NCI-H524 treated with DMSO at 0.1 percent for 48 hours (cell line): ENCODE measurements at regions not wholly inside any gene's neighbourhood (a gene's known extent, or its start where the extent isn't known, plus 50 kb on each side); places are given as distances from the start of the nearest gene placed in this dataset.

Source experiments
- DNase-seq: peaks from one replicate; lab custom pipeline; 2025; lab: John Stamatoyannopoulos, UW

GRCh38 chr2:41934329-41934958 lies 113.4 kb upstream of the PKDCC start:
- DNase-seq, result no peak

DNA sequence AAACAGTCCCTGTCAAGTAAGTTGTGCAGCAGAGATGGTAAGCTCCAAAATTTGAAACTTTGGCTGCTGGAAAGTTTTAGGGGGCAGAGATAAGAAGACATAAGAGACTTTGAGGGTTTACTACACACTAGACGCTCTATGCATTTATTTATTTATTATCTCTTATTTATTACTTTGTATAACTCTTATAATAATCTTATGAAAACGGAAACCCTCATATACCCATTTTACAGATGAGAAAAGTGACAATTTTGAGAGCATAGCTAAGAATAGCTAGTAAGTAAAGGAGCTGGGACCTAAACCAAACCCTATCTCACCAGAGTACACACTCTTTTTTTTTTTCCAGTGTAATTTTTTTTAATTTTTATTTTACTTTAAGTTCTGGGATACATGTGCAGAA lies 112.8 kb upstream of the PKDCC start:
- no peak for DNase-seq

- no peak for DNase-seq
These were observed 112.0 kb upstream of the PKDCC start for GRCh38 chr2:41935825-41936224.

DNA sequence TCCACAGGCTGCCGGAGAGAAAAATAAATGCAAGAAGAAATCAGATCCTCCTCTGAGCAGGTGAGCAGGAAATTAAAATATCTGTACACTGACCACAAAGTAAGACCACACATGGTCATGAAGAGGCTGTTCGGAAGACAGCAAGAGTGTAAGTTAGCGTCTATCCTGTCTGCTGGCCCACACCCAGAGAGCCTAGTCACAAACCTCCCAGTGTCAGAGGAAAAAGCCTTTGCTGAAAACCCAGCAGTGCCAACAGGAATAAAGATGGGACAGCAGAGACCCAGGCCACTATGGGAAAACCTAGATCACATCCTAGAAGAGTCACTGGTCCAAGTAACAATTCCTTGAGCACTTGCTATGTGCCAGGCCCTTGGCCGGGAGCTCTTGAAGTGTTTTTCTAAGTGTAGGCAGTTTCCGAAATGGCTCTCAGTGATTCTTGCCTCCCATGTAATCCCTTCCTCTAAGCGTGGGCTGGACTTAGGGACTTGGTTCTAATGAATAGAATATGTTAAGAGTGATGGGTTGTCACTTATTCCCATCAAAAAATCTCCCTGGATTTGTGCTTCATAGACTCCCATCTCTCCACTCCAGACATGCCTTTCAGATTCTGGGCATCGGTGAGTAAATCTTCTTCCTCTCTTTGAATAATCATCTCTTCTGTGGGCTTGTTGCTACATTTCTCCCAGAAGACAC lies 110.9 kb upstream of the PKDCC start:
- DNase-seq, result no peak

GRCh38 chr2:41937464-41937906 lies 110.3 kb upstream of the PKDCC start:
- DNase-seq, result no peak

DNA sequence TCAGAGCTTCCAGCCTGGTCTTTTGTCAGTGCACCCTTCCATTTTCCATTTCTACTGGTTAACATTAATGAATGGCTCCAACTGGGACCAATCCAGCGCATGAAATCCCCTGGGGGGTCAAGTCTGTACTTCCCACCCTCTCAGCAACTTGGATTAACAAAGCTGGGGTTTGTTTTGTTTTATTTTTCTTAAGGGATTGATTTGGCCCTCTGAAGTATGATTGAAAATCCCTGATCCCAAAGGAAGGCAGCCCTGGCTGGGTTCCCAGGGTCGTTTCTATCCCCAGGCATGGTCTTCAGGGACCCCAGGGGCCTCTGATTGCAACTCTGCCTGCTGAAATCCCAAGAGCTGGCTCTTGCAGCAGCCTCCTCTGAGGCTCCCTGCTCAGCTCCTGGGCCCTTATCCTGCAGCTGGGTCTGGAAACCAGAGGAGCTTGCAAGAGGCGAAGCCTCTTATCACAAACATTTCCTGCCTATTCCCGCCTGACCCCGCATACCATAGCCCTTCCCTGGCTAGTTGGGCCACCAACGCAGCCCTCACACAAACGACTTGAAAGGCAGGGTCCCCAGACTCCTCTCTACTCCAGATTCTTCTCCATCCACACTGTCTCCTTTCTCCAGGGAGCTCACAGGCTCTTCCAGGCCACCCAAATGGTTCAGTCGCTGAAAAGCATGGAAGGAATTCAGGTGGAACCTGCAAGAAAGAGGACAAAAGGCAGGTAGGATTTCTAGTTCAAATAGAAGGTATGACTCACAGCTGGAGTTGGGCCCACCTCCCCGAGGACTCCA lies 109.7 kb upstream of the PKDCC start:
- no peak for DNase-seq

DNA sequence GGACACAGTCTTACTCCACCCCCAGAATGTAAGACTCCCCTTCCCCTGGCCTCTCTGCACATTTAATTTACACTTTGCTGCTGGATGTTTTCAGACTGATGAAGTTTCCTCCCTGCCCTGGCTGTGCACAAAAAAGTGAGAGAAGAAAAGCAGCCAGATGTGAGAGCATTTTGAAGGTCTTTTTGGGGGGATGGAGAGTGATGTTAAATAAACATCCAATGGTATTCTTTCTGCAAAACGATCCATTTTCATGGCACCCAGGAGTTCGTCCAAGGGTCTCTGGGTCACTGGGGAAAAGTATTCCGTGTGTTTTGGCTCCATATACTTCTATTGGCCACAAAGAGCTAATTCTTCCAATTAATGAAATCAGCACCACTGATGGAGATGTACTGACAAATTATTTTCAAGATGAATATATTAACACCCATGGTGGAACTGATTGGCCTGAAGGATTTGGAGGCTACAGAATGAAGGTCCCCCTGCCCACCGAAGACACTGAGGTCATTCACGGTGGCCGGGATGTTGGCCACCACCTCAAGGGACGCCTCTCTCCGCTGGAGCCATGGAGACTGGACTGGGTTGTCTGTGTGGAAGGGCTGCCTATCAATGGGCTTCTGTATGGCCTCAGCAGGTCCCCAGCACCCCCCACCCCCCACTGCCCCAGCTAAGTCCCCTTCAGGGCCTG lies 107.6 kb upstream of the PKDCC start:
- DNase-seq, result no peak

DNA sequence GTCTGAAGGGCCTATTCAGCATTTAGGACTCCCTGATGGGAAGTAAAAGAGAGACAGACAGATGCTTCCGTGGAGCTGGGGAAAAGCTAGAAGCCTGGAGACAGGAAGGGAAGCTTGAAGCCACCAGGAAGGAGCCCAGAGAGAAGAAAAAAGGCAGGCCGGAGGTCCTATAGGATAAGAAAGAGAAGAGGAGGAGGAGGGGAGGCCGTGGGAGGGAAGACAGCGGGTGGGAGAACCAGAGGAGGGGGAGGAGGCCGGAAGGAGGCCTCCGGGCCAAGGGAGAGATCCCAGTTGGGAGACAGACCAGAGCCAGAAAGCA lies 107.1 kb upstream of the PKDCC start:
- DNase-seq, result no peak

DNA sequence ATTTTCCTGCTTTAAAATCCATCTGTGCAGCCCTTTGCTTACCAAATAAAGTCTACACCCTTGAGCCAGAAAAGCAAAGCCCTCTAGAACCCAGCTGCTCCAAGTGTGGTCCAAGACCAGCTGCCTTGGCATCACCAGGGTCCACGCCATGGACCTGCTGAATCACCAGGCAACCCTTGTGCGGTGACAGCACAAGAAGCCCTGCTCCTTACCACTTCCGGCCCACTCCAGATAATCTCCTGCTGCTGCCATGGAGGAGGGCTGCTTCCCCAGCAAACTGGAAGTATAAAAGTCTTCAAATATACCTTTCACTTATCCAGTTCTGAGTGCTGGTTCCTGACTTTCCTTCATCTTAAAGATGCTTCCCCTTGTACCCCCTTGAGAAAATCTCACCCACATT lies 106.0 kb upstream of the PKDCC start:
- peak; percentile 50 for DNase-seq

DNA sequence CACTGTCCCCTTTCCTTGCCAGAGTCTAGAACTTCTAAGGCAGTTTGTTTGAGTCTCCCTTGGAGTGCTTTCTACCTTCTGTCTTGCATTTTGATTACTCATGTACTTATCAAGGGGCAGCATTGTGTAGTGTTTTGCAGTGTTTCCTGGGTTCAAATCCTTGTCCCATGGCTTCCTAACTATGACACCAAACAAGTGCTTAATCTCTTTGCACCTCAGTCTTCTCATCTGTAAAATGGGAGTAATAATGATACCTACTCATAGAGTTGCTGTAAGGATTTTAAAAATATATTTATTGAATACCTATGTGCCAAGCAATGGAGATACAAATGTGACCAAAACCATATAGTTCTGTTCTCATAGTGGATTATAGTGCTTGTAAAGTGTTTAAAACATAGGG lies 105.5 kb upstream of the PKDCC start:
- no peak for DNase-seq

DNA sequence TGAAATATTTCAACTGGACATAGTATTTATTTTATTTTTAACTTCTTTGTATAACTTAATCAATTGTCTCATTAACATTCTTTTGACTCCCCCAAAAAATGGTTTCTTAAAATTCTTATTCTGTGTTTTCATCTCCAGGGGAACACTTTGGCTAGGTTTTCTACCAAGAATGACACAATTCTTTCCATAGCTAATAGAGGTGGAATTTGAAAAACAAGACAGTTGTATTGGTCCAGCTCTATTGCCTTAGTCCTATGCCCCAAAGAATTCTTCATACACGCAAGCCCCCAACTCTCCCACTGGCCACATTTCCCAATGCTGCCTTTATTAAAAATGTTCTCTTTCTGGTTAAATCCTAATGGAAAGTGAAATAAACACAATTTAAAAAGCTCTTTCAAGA lies 104.7 kb upstream of the PKDCC start:
- no peak for DNase-seq

GRCh38 chr2:41944220-41944880 lies 103.5 kb upstream of the PKDCC start:
- DNase-seq, result no peak

DNA sequence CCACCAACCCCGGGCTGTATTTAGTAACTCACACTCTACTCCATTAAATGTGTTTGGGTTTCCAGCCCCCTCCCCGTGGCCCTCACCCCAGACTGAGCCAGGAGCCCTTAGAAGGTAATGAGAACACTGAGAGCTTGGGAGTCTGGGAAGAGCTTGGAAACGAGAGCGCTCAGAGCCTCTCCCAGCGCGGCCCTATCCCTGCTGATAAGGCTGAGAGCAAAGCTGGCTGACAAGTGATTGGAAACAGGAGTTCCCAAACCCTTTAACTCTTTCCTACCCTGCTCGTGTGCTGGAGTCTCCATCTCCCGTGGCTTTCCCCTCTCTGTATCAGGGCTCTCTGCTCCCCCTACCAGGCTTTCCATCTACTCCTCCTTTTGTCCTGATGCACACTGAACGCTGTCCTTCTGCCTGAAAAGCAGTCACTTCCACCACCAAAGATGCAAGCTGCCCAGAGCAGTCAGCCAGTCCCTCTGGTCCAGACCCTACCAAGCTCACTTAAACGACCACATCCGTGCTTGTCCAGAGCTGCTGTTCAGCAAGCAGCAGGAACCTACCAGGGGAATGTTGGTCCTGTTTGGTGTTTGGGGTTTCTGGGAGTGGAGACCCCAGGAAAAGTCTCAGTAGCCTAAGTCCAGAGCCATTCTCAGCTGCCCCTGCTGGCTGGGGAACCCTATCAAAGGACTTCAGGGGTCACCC lies 100.0 kb upstream of the PKDCC start:
- DNase-seq, result no peak

- no peak for DNase-seq
These were observed 99.4 kb upstream of the PKDCC start for GRCh38 chr2:41948397-41948763.

- DNase-seq, result no peak
These were observed 98.5 kb upstream of the PKDCC start for GRCh38 chr2:41949091-41949882.

GRCh38 chr2:41949883-41950665 lies 97.7 kb upstream of the PKDCC start:
- DNase-seq, result no peak

DNA sequence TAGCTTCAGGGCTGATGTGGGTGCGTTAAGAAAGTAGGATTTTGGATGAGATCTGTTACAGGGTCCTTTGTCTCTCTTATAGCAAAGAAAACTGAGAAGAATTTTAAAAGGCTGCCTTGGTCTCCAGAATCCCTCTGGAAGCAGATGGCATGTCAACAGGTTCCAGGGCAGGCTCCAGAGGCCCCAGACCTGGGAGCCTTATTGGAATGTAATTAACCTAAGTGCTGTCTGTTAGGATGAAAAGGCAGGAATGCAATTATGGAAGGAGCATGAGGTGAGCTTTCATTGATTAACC lies 97.2 kb upstream of the PKDCC start:
- DNase-seq, result peak; percentile 3

- DNase-seq, result no peak
These were observed 93.2 kb upstream of the PKDCC start for GRCh38 chr2:41954304-41955291.
